Kidney epithelial cell (primary cell): ENCODE measurements at regions not wholly inside any gene's neighbourhood (a gene's known extent, or its start where the extent isn't known, plus 50 kb on each side); places are given as distances from the start of the nearest gene placed in this dataset.

Experiments
- DNase-seq: peaks from one replicate; pipeline ENCODE4 v3.0.0-alpha.2; 2010; ENCODE audit warnings: low read depth
- H3K27me3 ChIP-seq: 2 replicates; pipeline ENCODE4 v1.6.0; 2011; ENCODE audit warnings: low read length; ENCODE audit not compliant: control insufficient read depth, insufficient read depth
- H3K36me3 ChIP-seq: 2 replicates; pipeline ENCODE4 v1.5.1; 2011; ENCODE audit warnings: low read length; ENCODE audit not compliant: control insufficient read depth, insufficient read depth
- H3K4me3 ChIP-seq: 2 replicates; pipeline ENCODE4 v1.5.1; 2011; ENCODE audit warnings: low read depth, mild to moderate bottlenecking, control low read depth, low read length
- TF ChIP-seq, protein P1 (sequence below): IDR thresholded peaks from 2 replicates; pipeline ENCODE4 v1.5.1; 2011; ENCODE audit warnings: mild to moderate bottlenecking, moderate library complexity, low read length, control low read depth, inconsistent platforms; ENCODE audit not compliant: insufficient read depth, poor library complexity, severe bottlenecking

DNA sequence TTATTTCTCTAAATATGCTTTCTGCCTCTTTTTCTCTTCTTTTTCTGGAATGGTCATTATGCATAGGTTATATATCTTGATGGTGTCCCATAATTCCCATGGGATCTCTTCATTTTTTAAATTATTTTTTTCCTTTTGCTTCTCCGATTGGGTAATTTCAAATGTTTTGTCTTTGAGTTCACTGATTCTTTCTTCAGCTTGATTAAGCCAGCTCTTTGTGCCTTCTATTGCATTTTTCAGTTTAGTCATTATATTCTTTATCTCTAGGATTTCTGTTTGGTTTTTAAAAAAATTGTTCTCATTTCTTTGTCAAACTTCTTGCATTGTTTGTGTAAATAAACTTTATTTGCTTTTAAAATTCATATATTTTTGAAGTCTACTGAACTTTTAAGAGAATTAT lies 251.1 kb downstream of the INSIG2 start:
- H3K36me3 ChIP-seq = no peaks in the 10 kb centered on the region
- DNase-seq = no peak
- H3K4me3 ChIP-seq = no peak overlapping the region
- TF ChIP-seq, protein P1, sequence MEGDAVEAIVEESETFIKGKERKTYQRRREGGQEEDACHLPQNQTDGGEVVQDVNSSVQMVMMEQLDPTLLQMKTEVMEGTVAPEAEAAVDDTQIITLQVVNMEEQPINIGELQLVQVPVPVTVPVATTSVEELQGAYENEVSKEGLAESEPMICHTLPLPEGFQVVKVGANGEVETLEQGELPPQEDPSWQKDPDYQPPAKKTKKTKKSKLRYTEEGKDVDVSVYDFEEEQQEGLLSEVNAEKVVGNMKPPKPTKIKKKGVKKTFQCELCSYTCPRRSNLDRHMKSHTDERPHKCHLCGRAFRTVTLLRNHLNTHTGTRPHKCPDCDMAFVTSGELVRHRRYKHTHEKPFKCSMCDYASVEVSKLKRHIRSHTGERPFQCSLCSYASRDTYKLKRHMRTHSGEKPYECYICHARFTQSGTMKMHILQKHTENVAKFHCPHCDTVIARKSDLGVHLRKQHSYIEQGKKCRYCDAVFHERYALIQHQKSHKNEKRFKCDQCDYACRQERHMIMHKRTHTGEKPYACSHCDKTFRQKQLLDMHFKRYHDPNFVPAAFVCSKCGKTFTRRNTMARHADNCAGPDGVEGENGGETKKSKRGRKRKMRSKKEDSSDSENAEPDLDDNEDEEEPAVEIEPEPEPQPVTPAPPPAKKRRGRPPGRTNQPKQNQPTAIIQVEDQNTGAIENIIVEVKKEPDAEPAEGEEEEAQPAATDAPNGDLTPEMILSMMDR = no peak
- H3K27me3 ChIP-seq = no peaks in the 10 kb centered on the region

DNA sequence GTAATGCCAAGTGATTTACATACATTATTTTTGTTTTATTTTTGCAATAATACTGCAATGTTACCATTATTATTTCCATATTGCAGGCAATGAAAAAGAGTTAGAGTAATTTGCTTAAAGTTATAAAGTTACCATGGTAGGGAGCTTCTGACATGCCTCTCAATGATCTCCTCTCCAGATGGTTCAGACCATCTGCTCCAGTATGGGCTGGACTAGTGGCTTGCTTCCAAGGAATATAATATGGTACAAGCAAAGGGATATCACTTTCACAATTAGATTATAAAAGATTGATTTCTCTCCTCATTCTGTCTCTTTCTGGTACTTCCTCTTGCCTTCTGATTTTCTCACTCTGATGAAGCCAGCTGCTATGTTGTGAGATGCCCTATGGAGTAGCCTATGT lies 245.4 kb downstream of the INSIG2 start:
- TF ChIP-seq, protein P1 = no peak
- Histone ChIP-seq H3K4me3 (no peak overlapping the region), H3K36me3 (no peaks in the 10 kb centered on the region), H3K27me3 (no peaks in the 10 kb centered on the region)
- DNase-seq = no peak

GRCh38 chr2:118325321-118325955 lies 237.2 kb downstream of the INSIG2 start:
- no peaks in the 10 kb centered on the region for H3K27me3 ChIP-seq
- H3K4me3 ChIP-seq = no peak overlapping the region
- H3K36me3 ChIP-seq = no peaks in the 10 kb centered on the region
- DNase-seq = no peak
- TF ChIP-seq, protein P1 = no peak

GRCh38 chr2:118322406-118322805 lies 234.1 kb downstream of the INSIG2 start:
- Histone ChIP-seq H3K4me3 (no peak overlapping the region), H3K36me3 (no peaks in the 10 kb centered on the region), H3K27me3 (no peaks in the 10 kb centered on the region)
- DNase-seq = no peak
- TF ChIP-seq, protein P1 = no peak

GRCh38 chr2:118321432-118322105 lies 233.3 kb downstream of the INSIG2 start:
- Histone ChIP-seq H3K27me3 (no peaks in the 10 kb centered on the region), H3K4me3 (no peak overlapping the region), H3K36me3 (no peaks in the 10 kb centered on the region)
- TF ChIP-seq, protein P1 = no peak
- no peak for DNase-seq

DNA sequence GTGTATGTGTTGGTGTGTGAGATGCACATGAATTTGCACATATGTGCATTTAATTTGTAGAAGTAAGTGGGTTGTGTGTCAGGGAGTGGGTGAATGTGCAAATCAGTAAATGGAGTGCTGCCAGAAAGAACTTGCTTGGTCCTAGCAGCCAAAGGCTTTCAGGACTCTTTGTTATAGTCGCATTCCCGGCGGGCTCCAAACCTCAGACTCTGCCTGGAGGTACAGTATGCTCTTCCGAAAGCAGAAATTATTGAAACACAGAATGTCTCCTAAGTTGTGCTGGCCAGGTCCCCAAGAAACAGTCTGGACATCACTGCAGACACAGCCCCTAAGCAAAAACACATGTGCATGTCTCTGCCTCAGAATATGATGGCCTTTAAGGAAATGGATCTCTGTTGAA lies 232.4 kb downstream of the INSIG2 start:
- Histone ChIP-seq H3K27me3 (no peaks in the 10 kb centered on the region), H3K4me3 (no peak overlapping the region), H3K36me3 (no peaks in the 10 kb centered on the region)
- no peak for DNase-seq
- TF ChIP-seq, protein P1 = no peak
